ENCODE measurements at regions not wholly inside any gene's neighbourhood (a gene's known extent, or its start where the extent isn't known, plus 50 kb on each side); places are given as distances from the start of the nearest gene placed in this dataset.

- no peak for DNase-seq
- H3K4me2 ChIP-seq (ENCODE audit: low read depth, low read length) = no peak overlapping the region
- no peak overlapping the region for H2AK5ac ChIP-seq (ENCODE audit: low read depth, low read length)
- CTCF ChIA-PET = no interaction called here
- no peak overlapping the region for H4K8ac ChIP-seq (ENCODE audit: low read depth in 2 of 2, low read length in 2 of 2)
- H3K27ac ChIP-seq (ENCODE audit: insufficient read depth, low read length) = no peak overlapping the region
- no peak overlapping the region for H2AK9ac ChIP-seq (replicated peaks; ENCODE audit: low read depth, low read length, poor library complexity)
- no TSS peak for BruUV-seq (replicated peaks)
- TF ChIP-seq RFX5 (IDR thresholded peaks at IDR 0.05; ENCODE audit: low read depth, low read length) = no peak
- no peak for TF ChIP-seq CEBPB (IDR thresholded peaks at IDR 0.05; ENCODE audit: low read depth, low read length)
- no peak for TF ChIP-seq FOS (IDR thresholded peaks at IDR 0.05; ENCODE audit: low read depth, low read length)
- TF ChIP-seq, protein P1, sequence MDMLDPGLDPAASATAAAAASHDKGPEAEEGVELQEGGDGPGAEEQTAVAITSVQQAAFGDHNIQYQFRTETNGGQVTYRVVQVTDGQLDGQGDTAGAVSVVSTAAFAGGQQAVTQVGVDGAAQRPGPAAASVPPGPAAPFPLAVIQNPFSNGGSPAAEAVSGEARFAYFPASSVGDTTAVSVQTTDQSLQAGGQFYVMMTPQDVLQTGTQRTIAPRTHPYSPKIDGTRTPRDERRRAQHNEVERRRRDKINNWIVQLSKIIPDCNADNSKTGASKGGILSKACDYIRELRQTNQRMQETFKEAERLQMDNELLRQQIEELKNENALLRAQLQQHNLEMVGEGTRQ (IDR thresholded peaks at IDR 0.05; ENCODE audit: low read depth, low read length) = no peak
- no peak for TF ChIP-seq ELK1 (IDR thresholded peaks at IDR 0.05; ENCODE audit: borderline replicate concordance, low read depth, low read length)
- no peak for TF ChIP-seq CHD1 (IDR thresholded peaks at IDR 0.05; ENCODE audit: low read depth, low read length)
- TF ChIP-seq BHLHE40 (IDR thresholded peaks at IDR 0.05; ENCODE audit: low read depth, low read length) = no peak
- no peak for TF ChIP-seq MXI1 (IDR thresholded peaks at IDR 0.05; ENCODE audit: borderline replicate concordance, low read depth, low read length)
- TF ChIP-seq MAFK (IDR thresholded peaks at IDR 0.05; ENCODE audit: low read depth, low read length) = no peak
- in situ Hi-C loops (cut with MboI; ENCODE audit: low sequenced_read_pairs) = no loop called here
- intact Hi-C loops (cut with micrococcal nuclease) = no loop called here
- no peak overlapping the region for H3K56ac ChIP-seq (ENCODE audit: extremely low read depth, insufficient read depth, low read length)
- H2BK5ac ChIP-seq (ENCODE audit: low read depth, low read length, poor library complexity, severe bottlenecking) = no peak overlapping the region
- no peak overlapping the region for H3K23ac ChIP-seq (ENCODE audit: low read depth, low read length)
- no peak overlapping the region for H3K14ac ChIP-seq (replicated peaks; ENCODE audit: low read depth, low read length)
- H4K20me1 ChIP-seq (ENCODE audit: insufficient read depth, low read length) = no peaks in the 10 kb centered on the region
- no peaks in the 10 kb centered on the region for H3K36me3 ChIP-seq (ENCODE audit: control insufficient read depth, insufficient read depth, low read length)
- no peak overlapping the region for H3K18ac ChIP-seq (ENCODE audit: low read depth, low read length)
- H3K4me3 ChIP-seq (ENCODE audit: insufficient read depth, low read depth, low read length) = no peak overlapping the region
- ATAC-seq (ENCODE audit: low read depth) = no peak
- no peak overlapping the region for H2AFZ ChIP-seq (replicated peaks; ENCODE audit: low read length, poor library complexity)
- H3K9me3 ChIP-seq (ENCODE audit: control insufficient read depth, insufficient read depth, low read length) = peaks cover 4% of the 10 kb centered on the region
- no peak overlapping the region for H2BK15ac ChIP-seq (ENCODE audit: low read depth, low read length)
- no peak overlapping the region for H2BK120ac ChIP-seq (ENCODE audit: low read depth, low read length)
- no peak overlapping the region for H4K5ac ChIP-seq (ENCODE audit: low read depth, low read length)
- H3K9ac ChIP-seq (ENCODE audit: low read depth, low read length) = no peak overlapping the region
- H3K79me1 ChIP-seq (ENCODE audit: low read depth in 1 of 2, low read length in 2 of 2) = no peaks in the 10 kb centered on the region
- no peaks in the 10 kb centered on the region for H3K9me1 ChIP-seq (ENCODE audit: insufficient read depth, low read length)
- H3K4me1 ChIP-seq (ENCODE audit: control insufficient read depth, insufficient read depth, low read length) = no peaks in the 10 kb centered on the region
- peaks cover 2% of the 10 kb centered on the region; the same call in 1 of the 2 replicates for H3K27me3 ChIP-seq (ENCODE audit: control insufficient read depth, insufficient read depth, low read length)
- no peak overlapping the region for H2BK20ac ChIP-seq (ENCODE audit: low read depth, low read length)
- dilution Hi-C loops (cut with HindIII; ENCODE audit: low sequenced_read_pairs, unreplicated experiment) = no loop called here
- POLR2A ChIA-PET (ENCODE audit: unreplicated experiment) = no interaction called here
- H3K4ac ChIP-seq (ENCODE audit: low read depth, low read length) = no peak overlapping the region
- no peak overlapping the region for H4K91ac ChIP-seq (ENCODE audit: insufficient read depth, low read depth, low read length)
These were observed 180.4 kb upstream of the DIO3 start for GRCh38 chr14:101380940-101381339.
